AG10803 (cell line): ENCODE measurements at regions not wholly inside any gene's neighbourhood (a gene's known extent, or its start where the extent isn't known, plus 50 kb on each side); places are given as distances from the start of the nearest gene placed in this dataset.
A peak's percentile ranks its signal among the peaks of the same experiment; 100 is the strongest.

Experiments used
- DNase-seq: peaks from one replicate; pipeline ENCODE4 v3.0.0; 2010; ENCODE audit warnings: low read depth
- H3K4me3 ChIP-seq: 2 replicates; pipeline ENCODE4 v1.5.1; 2011; ENCODE audit warnings: mild to moderate bottlenecking, low read length, control low read depth
- CTCF ChIP-seq: conservative IDR thresholded peaks from 2 replicates; pipeline ENCODE4 v1.5.1; 2011; ENCODE audit warnings: mild to moderate bottlenecking, low read length, control low read depth, inconsistent platforms

GRCh38 chr12:90149453-90149852 is 440.8 kb upstream of the ATP2B1 start:
- DNase-seq, result no peak
- H3K4me3 ChIP-seq, result no peak overlapping the region
- no peak for TF ChIP-seq CTCF

- no peak for DNase-seq
- H3K4me3 ChIP-seq, result no peak overlapping the region
- TF ChIP-seq CTCF, result no peak
These were observed 420.9 kb upstream of the ATP2B1 start for GRCh38 chr12:90129366-90130030.

- no peak overlapping the region for H3K4me3 ChIP-seq
- no peak for DNase-seq
- no peak for TF ChIP-seq CTCF
These were observed 419.9 kb upstream of the ATP2B1 start for GRCh38 chr12:90128526-90128925.

GRCh38 chr12:90126125-90126524 is 417.5 kb upstream of the ATP2B1 start:
- DNase-seq, result peak; percentile 10
- TF ChIP-seq CTCF, result no peak
- no peak overlapping the region for H3K4me3 ChIP-seq

- no peak for TF ChIP-seq CTCF
- DNase-seq, result no peak
- no peak overlapping the region for H3K4me3 ChIP-seq
These were observed 416.3 kb upstream of the ATP2B1 start for GRCh38 chr12:90124914-90125313.

GRCh38 chr12:90124289-90124688 is 415.7 kb upstream of the ATP2B1 start:
- no peak for TF ChIP-seq CTCF
- no peak overlapping the region for H3K4me3 ChIP-seq
- DNase-seq, result peak; percentile 44

- DNase-seq, result no peak
- H3K4me3 ChIP-seq, result no peak overlapping the region
- no peak for TF ChIP-seq CTCF
These were observed 414.0 kb upstream of the ATP2B1 start for GRCh38 chr12:90122681-90123080.
